ENCODE measurements at regions not wholly inside any gene's neighbourhood (a gene's known extent, or its start where the extent isn't known, plus 50 kb on each side); places are given as distances from the start of the nearest gene placed in this dataset.

GRCh38 chr1:70895531-70895930 lies 152.1 kb downstream of the PTGER3 start:
- no peak for DNase-seq

- DNase-seq, result peak; percentile 39
These were observed 151.4 kb downstream of the PTGER3 start for GRCh38 chr1:70896224-70896623.

GRCh38 chr1:70897273-70897672 lies 150.3 kb downstream of the PTGER3 start:
- DNase-seq, result no peak

- DNase-seq, result no peak
These were observed 147.9 kb downstream of the PTGER3 start for GRCh38 chr1:70899735-70900134.

GRCh38 chr1:70902211-70902610 lies 145.4 kb downstream of the PTGER3 start:
- DNase-seq, result peak; percentile 11

- peak; percentile 14 for DNase-seq
These were observed 140.8 kb downstream of the PTGER3 start for GRCh38 chr1:70906800-70907199.

- DNase-seq, result peak; percentile 34
These were observed 139.9 kb downstream of the PTGER3 start for GRCh38 chr1:70907563-70908310.

GRCh38 chr1:70909262-70909822 lies 138.3 kb downstream of the PTGER3 start:
- no peak for DNase-seq

- no peak for DNase-seq
These were observed 137.6 kb downstream of the PTGER3 start for GRCh38 chr1:70910013-70910412.

- no peak for DNase-seq
These were observed 135.8 kb downstream of the PTGER3 start for GRCh38 chr1:70911861-70912260.

GRCh38 chr1:70914224-70914623 lies 133.4 kb downstream of the PTGER3 start:
- DNase-seq, result no peak

GRCh38 chr1:70915258-70916033 lies 132.2 kb downstream of the PTGER3 start:
- no peak for DNase-seq

GRCh38 chr1:70916034-70916427 lies 131.6 kb downstream of the PTGER3 start:
- no peak for DNase-seq

GRCh38 chr1:70919706-70920323 lies 127.8 kb downstream of the PTGER3 start:
- no peak for DNase-seq
